GM19397 (cell line): ENCODE measurements at regions not wholly inside any gene's neighbourhood (a gene's known extent, or its start where the extent isn't known, plus 50 kb on each side); places are given as distances from the start of the nearest gene placed in this dataset.

Experiments used
- ATAC-seq: cut with Tn5 transposase; IDR thresholded peaks from one replicate; pipeline ENCODE4 v1.9.1; 2021; ENCODE audit warnings: mild to moderate bottlenecking, moderate library complexity; ENCODE audit not compliant: unreplicated experiment

GRCh38 chr2:223508372-223508771 is 93.8 kb downstream of the SCG2 start:
- ATAC-seq = no peak

- ATAC-seq = no peak
These were observed 91.4 kb downstream of the SCG2 start for GRCh38 chr2:223510713-223511112.

- no peak for ATAC-seq
These were observed 91.0 kb downstream of the SCG2 start for GRCh38 chr2:223511168-223511567.

- ATAC-seq = no peak
These were observed 88.2 kb downstream of the SCG2 start for GRCh38 chr2:223513771-223514455.

GRCh38 chr2:223519471-223519870 is 82.7 kb downstream of the SCG2 start:
- no peak for ATAC-seq

GRCh38 chr2:223522796-223523195 is 79.4 kb downstream of the SCG2 start:
- no peak for ATAC-seq

GRCh38 chr2:223523551-223524001 is 78.6 kb downstream of the SCG2 start:
- no peak for ATAC-seq

- no peak for ATAC-seq
These were observed 78.1 kb downstream of the SCG2 start for GRCh38 chr2:223524066-223524465.

GRCh38 chr2:223526106-223526505 is 76.1 kb downstream of the SCG2 start:
- ATAC-seq = no peak

- no peak for ATAC-seq
These were observed 74.1 kb downstream of the SCG2 start for GRCh38 chr2:223528036-223528435.

GRCh38 chr2:223529696-223530095 is 72.5 kb downstream of the SCG2 start:
- ATAC-seq = no peak

- no peak for ATAC-seq
These were observed 71.3 kb downstream of the SCG2 start for GRCh38 chr2:223530811-223531210.

GRCh38 chr2:223532161-223532560 is 70.0 kb downstream of the SCG2 start:
- ATAC-seq = no peak

- no peak for ATAC-seq
These were observed 69.4 kb downstream of the SCG2 start for GRCh38 chr2:223532712-223533111.

GRCh38 chr2:223536546-223536945 is 65.6 kb downstream of the SCG2 start:
- no peak for ATAC-seq

- ATAC-seq = no peak
These were observed 65.0 kb downstream of the SCG2 start for GRCh38 chr2:223537115-223537514.

- ATAC-seq = no peak
These were observed 64.2 kb downstream of the SCG2 start for GRCh38 chr2:223537651-223538601.

- ATAC-seq = no peak
These were observed 63.2 kb downstream of the SCG2 start for GRCh38 chr2:223538920-223539440.

GRCh38 chr2:223541546-223541945 is 60.6 kb downstream of the SCG2 start:
- ATAC-seq = no peak

- ATAC-seq = no peak
These were observed 59.7 kb downstream of the SCG2 start for GRCh38 chr2:223542501-223542900.

- ATAC-seq = no peak
These were observed 56.8 kb downstream of the SCG2 start for GRCh38 chr2:223545406-223545805.

GRCh38 chr2:223545830-223546229 is 56.3 kb downstream of the SCG2 start:
- no peak for ATAC-seq
